Activated CD4-positive, alpha-beta memory T cell treated with anti-CD3 and anti-CD28 coated beads, Interleukin-2, amount 10 ng/mL, durations not matched to agents 7 days and 5 days (primary cell): ENCODE measurements at regions not wholly inside any gene's neighbourhood (a gene's known extent, or its start where the extent isn't known, plus 50 kb on each side); places are given as distances from the start of the nearest gene placed in this dataset.

Experiments used
- CTCF ChIA-PET: fragments of 350-600 bp; sonication (Branson Sonifier 250); formaldehyde crosslinking; loops from one replicate; lab custom pipeline; 2021; ENCODE audit warnings: antibody characterized with exemption, inconsistent platforms; lab: Charles Lee
- POLR2A ChIA-PET: fragments of 350-600 bp; sonication (Branson Sonifier 250); formaldehyde crosslinking; loops from one replicate; lab custom pipeline; 2021; ENCODE audit warnings: antibody characterized with exemption; lab: Charles Lee
- DNase-seq: peaks from one replicate; pipeline ENCODE4 v3.0.0-alpha.2; 2020
- H3K27ac Mint-ChIP-seq: one replicate; pipeline ENCODE4 v1.8.0; 2021; ENCODE audit warnings: mild to moderate bottlenecking, mixed read lengths
- H3K27me3 Mint-ChIP-seq: one replicate; pipeline ENCODE4 v1.8.0; 2021; ENCODE audit warnings: mixed read lengths
- H3K36me3 Mint-ChIP-seq: one replicate; pipeline ENCODE4 v1.8.0; 2021; ENCODE audit warnings: low read depth, mixed read lengths
- H3K4me1 Mint-ChIP-seq: one replicate; pipeline ENCODE4 v1.8.0; 2021; ENCODE audit warnings: mixed read lengths
- H3K4me3 Mint-ChIP-seq: one replicate; pipeline ENCODE4 v1.8.0; 2021; ENCODE audit warnings: mild to moderate bottlenecking, mixed read lengths
- H3K9me3 Mint-ChIP-seq: one replicate; pipeline ENCODE4 v1.8.0; 2021; ENCODE audit warnings: mixed read lengths

DNA sequence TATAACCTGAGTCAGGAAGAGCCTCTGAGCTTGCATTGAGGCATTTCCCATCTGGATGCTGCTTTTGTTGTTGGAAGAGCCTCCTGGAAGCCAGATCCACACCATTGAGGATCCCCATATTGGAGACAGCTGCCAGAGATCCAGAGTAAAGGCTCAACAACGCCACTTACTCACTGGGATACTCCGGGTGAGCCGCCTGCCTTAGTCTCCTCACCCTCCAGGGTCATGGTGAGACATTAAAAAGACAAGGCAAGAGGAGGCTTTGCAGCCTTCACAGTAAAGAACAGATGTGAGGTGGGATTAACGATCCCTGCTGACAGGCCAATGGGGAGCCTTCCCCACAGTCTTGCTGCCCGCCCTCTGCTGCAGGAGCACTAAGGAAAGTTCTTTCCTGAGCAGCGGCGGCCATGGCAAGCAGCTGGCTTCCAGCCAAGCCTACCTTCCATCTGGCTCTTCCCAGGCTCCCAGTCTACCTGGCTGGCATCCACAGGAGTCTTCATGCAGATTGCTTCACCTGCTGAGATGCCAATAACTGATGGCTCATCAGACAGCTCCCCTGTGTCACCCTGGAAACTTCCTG is 198.5 kb downstream of the CYLD start:
- H3K4me3 Mint-ChIP-seq: no peak overlapping the region
- H3K9me3 Mint-ChIP-seq: no peaks in the 10 kb centered on the region
- H3K4me1 Mint-ChIP-seq: no peaks in the 10 kb centered on the region
- no peak for DNase-seq
- no peak overlapping the region for H3K27ac Mint-ChIP-seq
- CTCF ChIA-PET: no interaction called here
- H3K36me3 Mint-ChIP-seq: no peaks in the 10 kb centered on the region
- POLR2A ChIA-PET: no interaction called here
- no peaks in the 10 kb centered on the region for H3K27me3 Mint-ChIP-seq

DNA sequence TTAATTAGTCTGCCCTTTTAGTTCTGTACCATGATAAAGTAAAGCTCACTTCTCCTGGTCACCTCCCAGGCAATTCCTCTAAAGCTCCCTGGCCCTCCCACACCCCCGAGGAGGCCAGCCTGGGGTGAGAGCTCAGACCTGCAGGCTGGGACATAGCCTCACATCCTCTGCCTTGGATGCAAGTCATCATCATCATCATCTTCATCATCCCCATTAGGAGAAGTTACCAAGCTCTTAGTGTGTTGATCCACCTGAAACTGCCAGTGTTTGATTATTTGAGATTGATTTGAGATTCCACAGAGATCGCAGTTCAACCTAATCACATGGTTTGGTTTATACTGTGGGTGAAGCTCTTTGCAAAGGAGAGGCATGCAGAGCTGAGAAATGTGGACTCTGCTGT is 197.5 kb downstream of the CYLD start:
- ChIA-PET POLR2A (no interaction called here), CTCF (no interaction called here)
- no peaks in the 10 kb centered on the region for H3K36me3 Mint-ChIP-seq
- DNase-seq: no peak
- H3K4me1 Mint-ChIP-seq: no peaks in the 10 kb centered on the region
- no peaks in the 10 kb centered on the region for H3K27me3 Mint-ChIP-seq
- no peak overlapping the region for H3K4me3 Mint-ChIP-seq
- H3K9me3 Mint-ChIP-seq: no peaks in the 10 kb centered on the region
- H3K27ac Mint-ChIP-seq: no peak overlapping the region

DNA sequence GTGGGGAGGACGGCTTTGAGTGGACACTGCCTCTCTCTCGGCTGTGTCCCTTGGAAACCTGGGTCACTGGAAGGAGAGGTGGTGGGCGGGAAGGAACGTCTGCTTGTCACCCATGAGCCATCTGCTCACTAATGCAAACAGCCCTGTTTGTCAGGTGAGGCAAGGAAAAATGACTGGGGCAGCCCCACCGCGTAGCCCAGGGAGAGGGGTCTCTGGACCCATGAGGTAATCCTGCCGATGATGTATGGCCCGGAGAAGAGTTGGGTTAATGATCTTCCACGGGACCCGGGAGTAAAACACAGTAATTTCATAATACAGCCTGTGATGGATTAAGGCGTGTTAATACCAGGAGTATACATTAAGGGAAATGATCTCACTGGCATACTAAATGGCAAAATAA is 197.0 kb downstream of the CYLD start:
- DNase-seq: no peak
- Mint-ChIP-seq H3K27ac (no peak overlapping the region), H3K9me3 (no peaks in the 10 kb centered on the region), H3K36me3 (no peaks in the 10 kb centered on the region), H3K4me3 (no peak overlapping the region), H3K27me3 (no peaks in the 10 kb centered on the region), H3K4me1 (no peaks in the 10 kb centered on the region)
- ChIA-PET POLR2A (no interaction called here), CTCF (no interaction called here)

DNA sequence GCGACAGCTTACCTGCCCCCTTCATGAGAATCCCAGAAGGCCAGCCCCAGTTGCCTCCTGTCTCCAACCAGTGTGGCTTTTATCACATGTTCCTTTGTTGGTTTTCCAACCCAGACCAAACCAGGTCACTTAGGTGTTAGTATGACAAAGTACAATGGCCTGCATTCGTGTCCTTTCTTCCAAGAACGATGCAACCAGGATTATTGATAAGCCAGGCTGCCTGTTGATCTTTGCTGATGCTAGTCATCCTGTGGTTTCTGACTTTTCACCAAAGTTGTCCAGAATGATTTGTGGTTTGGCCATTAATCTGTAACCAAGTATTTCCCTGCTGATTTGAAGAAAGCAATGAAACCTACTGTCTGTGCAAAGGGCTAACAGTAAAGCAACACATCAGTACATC is 191.4 kb downstream of the CYLD start:
- ChIA-PET POLR2A (no interaction called here), CTCF (no interaction called here)
- DNase-seq: no peak
- Mint-ChIP-seq H3K4me1 (no peaks in the 10 kb centered on the region), H3K9me3 (no peaks in the 10 kb centered on the region), H3K36me3 (no peaks in the 10 kb centered on the region), H3K27me3 (no peaks in the 10 kb centered on the region), H3K4me3 (no peak overlapping the region), H3K27ac (no peak overlapping the region)

DNA sequence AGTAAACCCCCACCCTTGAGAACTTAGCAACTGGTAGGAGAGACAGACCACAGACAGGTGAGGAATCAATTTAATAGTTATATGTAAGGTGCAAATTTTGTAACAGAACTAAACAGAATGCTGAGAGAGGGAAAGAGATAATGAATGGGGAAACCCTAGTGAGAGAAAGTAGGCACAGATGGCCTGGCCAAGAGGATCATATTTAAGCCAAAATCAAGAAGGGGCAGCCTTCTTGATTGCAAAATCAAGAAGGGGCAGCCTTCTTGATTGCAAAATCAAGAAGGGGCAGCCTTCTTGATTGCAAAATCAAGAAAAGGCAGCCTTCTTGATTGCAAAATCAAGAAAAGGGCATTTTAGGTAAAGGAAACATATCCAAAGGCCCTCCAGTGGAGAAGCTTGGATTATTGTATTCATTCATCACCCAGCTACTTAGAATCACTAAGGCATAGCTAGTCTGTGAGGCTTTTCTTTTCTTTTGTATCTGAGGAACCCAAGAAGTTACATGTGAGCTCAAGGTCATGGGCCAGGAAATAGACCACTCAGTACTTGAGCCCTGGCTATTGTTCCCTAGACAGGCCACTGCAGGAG is 190.6 kb downstream of the CYLD start:
- H3K36me3 Mint-ChIP-seq: no peaks in the 10 kb centered on the region
- no peak overlapping the region for H3K4me3 Mint-ChIP-seq
- no peak for DNase-seq
- ChIA-PET CTCF (no interaction called here), POLR2A (no interaction called here)
- no peak overlapping the region for H3K27ac Mint-ChIP-seq
- no peaks in the 10 kb centered on the region for H3K4me1 Mint-ChIP-seq
- H3K27me3 Mint-ChIP-seq: no peaks in the 10 kb centered on the region
- H3K9me3 Mint-ChIP-seq: no peaks in the 10 kb centered on the region

DNA sequence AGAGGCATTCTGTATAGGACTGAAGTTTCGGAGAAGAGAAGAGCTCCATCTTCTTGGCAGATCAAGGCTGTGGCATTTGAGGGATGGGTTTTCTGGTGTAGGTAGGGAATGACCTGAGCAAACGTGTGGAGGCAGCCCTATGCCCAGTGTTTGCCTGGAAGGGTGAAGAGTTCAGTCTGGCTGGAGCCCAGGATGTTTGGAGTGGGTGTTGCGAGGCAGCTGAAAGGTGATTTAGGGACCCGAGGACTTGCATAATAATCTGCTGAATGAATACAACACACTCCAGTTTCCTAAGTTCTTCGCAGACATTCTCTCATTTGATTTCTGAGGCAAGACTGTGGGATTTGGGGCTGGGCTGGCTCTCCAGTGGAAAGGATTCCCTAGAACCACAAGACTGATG is 186.2 kb downstream of the CYLD start:
- Mint-ChIP-seq H3K27me3 (no peaks in the 10 kb centered on the region), H3K4me3 (no peak overlapping the region), H3K27ac (no peak overlapping the region), H3K36me3 (no peaks in the 10 kb centered on the region), H3K4me1 (no peaks in the 10 kb centered on the region), H3K9me3 (no peaks in the 10 kb centered on the region)
- ChIA-PET CTCF (no interaction called here), POLR2A (no interaction called here)
- DNase-seq: no peak

DNA sequence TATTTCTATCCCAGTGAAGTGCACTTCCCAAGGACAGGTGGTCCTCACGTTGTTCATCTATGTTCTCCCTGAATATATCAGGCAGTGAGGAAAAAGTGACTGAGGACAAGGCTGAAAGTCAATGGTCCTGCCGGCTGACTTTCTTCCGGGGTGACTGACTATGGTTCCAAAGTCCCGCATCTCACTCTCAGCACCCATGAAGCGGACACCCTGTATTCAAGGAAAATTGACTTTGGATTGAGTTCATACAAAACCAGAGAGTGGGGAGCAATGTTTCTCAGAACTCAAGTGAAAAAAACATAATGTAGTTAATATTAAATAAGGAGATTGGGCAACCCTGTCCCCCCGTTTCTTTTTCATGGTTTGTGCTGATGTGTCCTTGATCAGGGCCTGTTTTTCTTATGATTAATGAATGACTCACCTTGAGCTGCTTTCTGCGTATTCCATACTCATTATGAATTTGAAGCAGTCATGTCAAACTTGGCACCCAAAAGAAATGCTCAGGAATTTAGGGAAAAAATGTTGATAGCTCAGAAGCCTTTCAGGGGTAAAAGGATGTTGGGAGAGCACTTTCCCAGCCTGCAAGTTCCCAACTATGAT is 184.0 kb downstream of the CYLD start:
- Mint-ChIP-seq H3K9me3 (no peaks in the 10 kb centered on the region), H3K36me3 (no peaks in the 10 kb centered on the region), H3K4me3 (no peak overlapping the region), H3K27me3 (no peaks in the 10 kb centered on the region), H3K4me1 (no peaks in the 10 kb centered on the region), H3K27ac (no peak overlapping the region)
- ChIA-PET POLR2A (no interaction called here), CTCF (no interaction called here)
- DNase-seq: no peak

DNA sequence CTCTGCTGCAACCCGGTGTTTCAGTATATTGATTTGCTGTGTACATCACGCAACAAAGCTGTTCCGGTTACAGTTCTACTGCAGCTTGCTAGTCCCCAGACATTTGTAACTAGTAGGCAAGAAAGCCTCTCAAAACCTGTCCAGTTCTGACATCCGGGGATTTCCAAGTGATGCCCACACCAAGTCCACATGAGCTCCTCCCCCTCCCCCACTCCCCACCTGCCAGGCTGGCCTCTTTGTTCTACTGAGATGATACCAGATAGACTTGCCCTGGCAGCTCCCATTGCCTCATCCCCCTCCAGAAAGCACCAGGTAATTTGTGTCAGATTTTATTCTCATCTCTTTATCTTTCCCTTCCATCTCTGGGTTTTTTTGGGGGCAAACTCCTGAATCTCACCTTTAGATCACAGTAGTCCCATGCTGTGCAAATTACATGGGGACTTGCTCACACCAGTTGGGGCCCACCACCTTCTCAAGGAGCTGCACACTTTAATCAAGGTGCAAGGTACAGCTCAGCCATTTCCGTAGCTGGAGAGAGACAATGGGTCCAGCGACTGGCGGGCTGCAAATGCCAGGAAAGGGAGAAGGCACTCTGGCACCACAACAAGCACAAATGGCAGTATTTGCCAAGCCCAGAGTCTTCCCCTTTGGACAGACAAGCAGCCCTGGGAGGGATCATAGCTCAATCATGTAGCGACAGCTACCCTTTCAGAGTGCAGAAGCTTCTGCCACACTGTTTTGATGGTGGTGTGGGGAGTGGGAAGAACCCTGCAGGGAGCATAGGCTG is 183.1 kb downstream of the CYLD start:
- H3K27ac Mint-ChIP-seq: no peak overlapping the region
- CTCF ChIA-PET: no interaction called here

DNA sequence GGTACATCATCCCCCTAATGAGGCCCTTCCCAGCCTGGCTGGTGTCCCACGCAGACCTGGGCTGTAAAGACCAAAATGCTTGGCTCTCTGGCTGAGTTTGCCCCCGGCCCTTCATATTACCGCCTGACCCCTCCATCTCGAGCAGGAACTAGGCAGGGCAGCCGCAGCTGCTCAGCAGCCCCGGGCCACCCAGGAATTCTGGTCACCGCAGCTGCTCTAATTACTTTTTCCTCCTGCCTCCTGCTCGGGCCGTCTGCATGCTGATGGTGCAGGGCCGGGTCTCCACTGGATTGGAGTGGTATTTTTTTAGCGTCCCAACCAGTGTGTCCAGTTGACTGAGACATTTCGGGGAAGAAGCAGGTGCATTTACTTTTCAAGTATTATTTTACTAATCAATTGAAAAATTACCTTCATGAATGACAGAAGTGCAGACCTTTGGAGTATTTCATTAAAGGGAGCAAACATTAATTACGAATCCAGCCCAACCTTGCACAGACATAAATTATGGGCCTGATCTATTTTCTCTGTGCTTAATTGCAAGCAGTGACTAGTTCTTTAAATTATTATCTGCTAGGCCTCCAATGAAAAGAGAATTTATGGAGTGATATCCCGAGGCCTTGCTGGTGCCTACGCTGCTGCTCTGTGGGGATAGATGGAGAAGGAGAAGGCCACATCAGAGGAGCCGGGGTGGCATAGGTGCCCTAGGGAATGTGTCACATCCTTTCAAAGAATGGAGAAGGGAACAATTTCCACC is 176.2 kb downstream of the CYLD start:
- Mint-ChIP-seq H3K4me3 (no peak overlapping the region), H3K36me3 (no peaks in the 10 kb centered on the region), H3K27ac (no peak overlapping the region), H3K27me3 (no peaks in the 10 kb centered on the region), H3K9me3 (no peaks in the 10 kb centered on the region), H3K4me1 (no peaks in the 10 kb centered on the region)
- ChIA-PET POLR2A (no interaction called here), CTCF (no interaction called here)
- DNase-seq: no peak

More for the DNA sequence above, 183.1 kb downstream of the CYLD start:
- Mint-ChIP-seq H3K27me3 (no peaks in the 10 kb centered on the region), H3K4me3 (no peak overlapping the region), H3K36me3 (no peaks in the 10 kb centered on the region), H3K4me1 (no peaks in the 10 kb centered on the region), H3K9me3 (no peaks in the 10 kb centered on the region)
- DNase-seq: no peak
- POLR2A ChIA-PET: no interaction called here

DNA sequence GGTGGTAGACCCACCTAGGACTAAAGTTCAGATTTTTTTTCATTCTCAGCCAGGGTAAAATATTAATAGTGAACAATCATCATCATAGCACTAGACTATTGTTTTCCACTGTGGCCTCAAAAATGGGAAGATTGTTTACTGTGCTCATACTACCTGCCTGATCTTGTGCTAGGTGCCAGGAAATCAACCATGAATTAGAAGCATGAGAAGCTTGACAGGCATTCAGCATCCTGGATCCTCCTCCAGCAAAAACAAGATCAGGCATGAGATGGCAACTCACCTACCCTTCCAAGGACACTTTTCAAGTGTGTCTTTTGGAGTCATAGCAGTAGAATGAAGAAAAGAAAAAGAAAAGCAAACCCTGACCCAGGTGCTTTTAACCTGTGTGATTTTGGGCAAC is 174.2 kb downstream of the CYLD start:
- no peaks in the 10 kb centered on the region for H3K36me3 Mint-ChIP-seq
- no peaks in the 10 kb centered on the region for H3K4me1 Mint-ChIP-seq
- DNase-seq: no peak
- H3K27me3 Mint-ChIP-seq: peaks cover 3% of the 10 kb centered on the region
- ChIA-PET POLR2A (no interaction called here), CTCF (no interaction called here)
- no peaks in the 10 kb centered on the region for H3K9me3 Mint-ChIP-seq
- no peak overlapping the region for H3K4me3 Mint-ChIP-seq
- no peak overlapping the region for H3K27ac Mint-ChIP-seq

DNA sequence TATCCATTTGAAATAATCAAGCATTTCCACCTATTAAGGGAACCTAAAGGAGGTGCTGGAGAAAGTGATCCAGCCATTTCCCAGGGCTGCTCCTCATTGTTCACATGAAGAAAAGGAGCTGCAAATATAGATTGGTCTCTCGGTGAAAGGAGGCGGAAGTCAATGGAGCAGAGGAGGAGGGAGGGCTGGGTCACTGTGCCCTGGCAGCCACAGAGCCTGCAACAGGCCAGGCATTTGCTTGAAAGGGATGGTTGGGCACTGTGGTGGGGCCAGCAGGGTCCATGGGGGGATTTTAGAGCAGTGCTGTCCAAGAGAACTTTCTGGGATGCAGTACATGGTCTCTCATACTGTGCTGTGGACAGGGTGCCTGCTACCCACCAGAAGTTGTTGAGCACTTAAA is 173.2 kb downstream of the CYLD start:
- Mint-ChIP-seq H3K27me3 (peaks cover 3% of the 10 kb centered on the region), H3K4me1 (no peaks in the 10 kb centered on the region), H3K4me3 (no peak overlapping the region), H3K27ac (no peak overlapping the region), H3K9me3 (no peaks in the 10 kb centered on the region), H3K36me3 (no peaks in the 10 kb centered on the region)
- CTCF ChIA-PET: no interaction called here
- POLR2A ChIA-PET: no interaction called here
- DNase-seq: no peak

DNA sequence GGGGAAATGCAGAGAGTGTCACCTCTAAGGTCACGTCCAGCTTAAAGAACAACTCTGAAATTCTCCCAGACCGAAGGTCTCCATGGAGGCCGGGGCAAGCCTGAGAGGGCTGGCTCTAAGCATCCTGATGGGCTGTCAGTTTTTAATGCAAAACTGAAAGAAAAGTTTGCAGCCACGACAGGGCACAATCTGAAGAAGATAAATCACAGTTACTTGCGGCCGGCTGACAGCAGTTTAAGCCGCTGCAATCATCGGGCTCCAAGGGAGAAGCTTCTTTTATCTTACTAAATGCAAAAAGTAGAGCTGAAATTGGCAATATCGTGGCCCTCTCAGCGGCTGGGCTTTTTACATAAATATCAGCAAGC is 168.8 kb downstream of the CYLD start:
- no peaks in the 10 kb centered on the region for H3K36me3 Mint-ChIP-seq
- no peaks in the 10 kb centered on the region for H3K4me1 Mint-ChIP-seq
- no peak overlapping the region for H3K27ac Mint-ChIP-seq
- ChIA-PET CTCF (no interaction called here), POLR2A (no interaction called here)
- H3K4me3 Mint-ChIP-seq: no peak overlapping the region
- H3K27me3 Mint-ChIP-seq: peaks cover 3% of the 10 kb centered on the region
- DNase-seq: no peak
- H3K9me3 Mint-ChIP-seq: no peaks in the 10 kb centered on the region
